ENCODE measurements at regions not wholly inside any gene's neighbourhood (a gene's known extent, or its start where the extent isn't known, plus 50 kb on each side); places are given as distances from the start of the nearest gene placed in this dataset.

GRCh38 chr2:133654949-133655348 lies 86.7 kb upstream of the NCKAP5 start:
- Mint-ChIP-seq H3K4me1 (peaks cover 20% of the 10 kb centered on the region), H3K27me3 (ENCODE audit: low read depth) (no peaks in the 10 kb centered on the region)

GRCh38 chr2:133655610-133656009 lies 87.3 kb upstream of the NCKAP5 start:
- peaks cover 26% of the 10 kb centered on the region for H3K4me1 Mint-ChIP-seq
- no peaks in the 10 kb centered on the region for H3K27me3 Mint-ChIP-seq (ENCODE audit: low read depth)
- H3K9me3 Mint-ChIP-seq = peaks cover 13% of the 10 kb centered on the region
- no peak for DNase-seq (ENCODE audit: low read depth, low spot score)
- H3K4me3 Mint-ChIP-seq = no peak overlapping the region
- H3K36me3 Mint-ChIP-seq (ENCODE audit: low read depth) = peaks cover 21% of the 10 kb centered on the region
- peak overlapping the region; percentile 44 for H3K27ac Mint-ChIP-seq (ENCODE audit: unreplicated experiment)
- no peak for TF ChIP-seq CTCF (conservative IDR thresholded peaks at IDR 0.05)

More at GRCh38 chr2:133654949-133655348, 86.7 kb upstream of the NCKAP5 start:
- H3K27ac Mint-ChIP-seq (ENCODE audit: unreplicated experiment) = no peak overlapping the region
- DNase-seq (ENCODE audit: low read depth, low spot score) = no peak
- no peak overlapping the region for H3K4me3 Mint-ChIP-seq
- H3K9me3 Mint-ChIP-seq = peaks cover 13% of the 10 kb centered on the region
- H3K36me3 Mint-ChIP-seq (ENCODE audit: low read depth) = peaks cover 21% of the 10 kb centered on the region
- TF ChIP-seq CTCF (conservative IDR thresholded peaks at IDR 0.05) = no peak

GRCh38 chr2:133657591-133657990 lies 89.3 kb upstream of the NCKAP5 start:
- no peak overlapping the region for H3K4me3 Mint-ChIP-seq
- H3K9me3 Mint-ChIP-seq = peaks cover 9% of the 10 kb centered on the region

GRCh38 chr2:133658020-133658903 lies 90.0 kb upstream of the NCKAP5 start:
- no peak overlapping the region for H3K27ac Mint-ChIP-seq (ENCODE audit: unreplicated experiment)
- no peak for DNase-seq (ENCODE audit: low read depth, low spot score)
- no peak overlapping the region for H3K4me3 Mint-ChIP-seq
- TF ChIP-seq CTCF (conservative IDR thresholded peaks at IDR 0.05) = no peak
- peaks cover 38% of the 10 kb centered on the region for H3K4me1 Mint-ChIP-seq
- H3K27me3 Mint-ChIP-seq (ENCODE audit: low read depth) = no peaks in the 10 kb centered on the region
- H3K36me3 Mint-ChIP-seq (ENCODE audit: low read depth) = peaks cover 4% of the 10 kb centered on the region
- H3K9me3 Mint-ChIP-seq = peaks cover 9% of the 10 kb centered on the region

More at GRCh38 chr2:133657591-133657990, 89.3 kb upstream of the NCKAP5 start:
- H3K4me1 Mint-ChIP-seq = peaks cover 42% of the 10 kb centered on the region
- peaks cover 8% of the 10 kb centered on the region for H3K36me3 Mint-ChIP-seq (ENCODE audit: low read depth)
- peak overlapping the region; percentile 9 for H3K27ac Mint-ChIP-seq (ENCODE audit: unreplicated experiment)
- DNase-seq (ENCODE audit: low read depth, low spot score) = no peak
- no peaks in the 10 kb centered on the region for H3K27me3 Mint-ChIP-seq (ENCODE audit: low read depth)
- TF ChIP-seq CTCF (conservative IDR thresholded peaks at IDR 0.05) = no peak

GRCh38 chr2:133660510-133660909 lies 92.2 kb upstream of the NCKAP5 start:
- Mint-ChIP-seq H3K27ac (ENCODE audit: unreplicated experiment) (no peak overlapping the region), H3K4me3 (no peak overlapping the region), H3K27me3 (ENCODE audit: low read depth) (no peaks in the 10 kb centered on the region), H3K4me1 (peaks cover 38% of the 10 kb centered on the region), H3K36me3 (ENCODE audit: low read depth) (peaks cover 16% of the 10 kb centered on the region), H3K9me3 (peaks cover 11% of the 10 kb centered on the region)
- DNase-seq (ENCODE audit: low read depth, low spot score) = no peak
- TF ChIP-seq CTCF (conservative IDR thresholded peaks at IDR 0.05) = no peak

All from neural crest cell (in vitro differentiated cells).